Large intestine (tissue), 3 donors: ENCODE measurements at regions not wholly inside any gene's neighbourhood (a gene's known extent, or its start where the extent isn't known, plus 50 kb on each side); places are given as distances from the start of the nearest gene placed in this dataset.
"Not testable (repeated sequence)": the region's sequence is repeated elsewhere in the genome, so short reads cannot be mapped to it uniquely, and the experiment has no call there.

ENCODE experiments used
- DNase-seq, 2 donors: peaks; one replicate each; pipeline versions ENCODE4 v3.0.0 to v3.0.0-alpha.2; 2013
- H3K27ac ChIP-seq: one replicate; pipeline ENCODE4 v1.5.1; 2013; ENCODE audit warnings: low read length
- H3K27me3 ChIP-seq: 2 replicates; pipeline ENCODE4 v1.6.1; 2013; ENCODE audit warnings: low read length; ENCODE audit not compliant: control insufficient read depth, insufficient read depth
- H3K36me3 ChIP-seq: 2 replicates; pipeline ENCODE4 v1.6.1; 2013; ENCODE audit warnings: low read length; ENCODE audit not compliant: control insufficient read depth, insufficient read depth
- H3K4me1 ChIP-seq: one replicate; pipeline ENCODE4 v1.6.1; 2013; ENCODE audit warnings: low read length; ENCODE audit not compliant: control insufficient read depth, insufficient read depth
- H3K4me3 ChIP-seq: one replicate; pipeline ENCODE4 v1.5.1; 2013; ENCODE audit warnings: low read length
- H3K9me3 ChIP-seq: one replicate; pipeline ENCODE4 v1.6.1; 2013; ENCODE audit warnings: mild to moderate bottlenecking, low read depth, low read length, moderate library complexity; ENCODE audit not compliant: control insufficient read depth
- WGBS: methylation state at CpG from one replicate; pipeline ENCODE4 v1.1.5; 2013; ENCODE audit warnings: low lambda C conversion rate; ENCODE audit not compliant: insufficient coverage; 5-methylcytosine and 5-hydroxymethylcytosine counted together

DNA sequence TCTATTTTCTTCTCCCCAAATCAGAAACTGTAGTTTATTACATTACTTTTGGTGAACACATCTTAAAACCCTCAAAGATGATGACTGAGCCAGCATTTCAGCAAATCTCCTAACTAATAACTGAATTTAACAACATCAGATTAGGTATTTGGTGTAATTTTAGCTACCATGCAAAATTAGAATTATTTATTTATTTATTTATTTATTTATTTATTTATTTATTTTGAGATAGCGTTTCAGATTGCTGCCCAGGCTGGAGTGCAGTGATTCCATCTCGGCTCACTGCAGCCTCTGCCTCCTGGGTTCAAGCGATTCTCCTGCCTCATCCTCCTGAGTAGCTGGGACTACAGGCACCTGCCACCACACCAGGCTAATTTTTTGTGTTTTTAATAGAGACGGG is 205.7 kb downstream of the OR4C45 start:
- not testable (repeated sequence) for H3K9me3 ChIP-seq, H3K27ac ChIP-seq, H3K36me3 ChIP-seq, H3K27me3 ChIP-seq, H3K4me3 ChIP-seq, H3K4me1 ChIP-seq, DNase-seq
- WGBS, result 62% methylated on average over 2 of the region's 4 CpGs

DNA sequence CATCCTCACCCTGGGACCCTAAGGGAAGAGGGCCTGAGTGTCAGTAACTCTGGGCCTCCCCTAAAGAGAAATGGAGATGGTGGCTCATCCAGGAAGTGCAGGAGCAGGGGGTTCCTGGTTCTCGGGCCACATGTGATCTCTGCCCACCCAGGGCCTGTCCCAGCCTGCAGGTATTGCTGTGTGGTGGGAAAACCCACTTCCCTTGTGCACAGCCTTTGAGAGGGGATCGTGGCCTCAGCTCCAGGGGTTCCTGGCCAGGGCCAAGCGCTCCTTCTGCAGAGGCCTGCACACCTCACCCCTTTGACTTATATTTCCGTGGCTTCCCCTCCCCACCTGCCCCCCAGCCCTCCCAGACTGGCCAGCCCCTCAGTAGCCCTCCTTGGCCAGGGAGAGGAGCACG is 213.5 kb downstream of the OR4C45 start:
- no peak for DNase-seq
- Histone ChIP-seq H3K4me3 (no peak overlapping the region), H3K4me1 (no peaks in the 10 kb centered on the region), H3K27me3 (no peaks in the 10 kb centered on the region), H3K9me3 (peaks cover 18% of the 10 kb centered on the region), H3K27ac (no peak overlapping the region), H3K36me3 (no peaks in the 10 kb centered on the region)
- WGBS, result no CpG with 5 or more reads among the region's 5 CpGs

DNA sequence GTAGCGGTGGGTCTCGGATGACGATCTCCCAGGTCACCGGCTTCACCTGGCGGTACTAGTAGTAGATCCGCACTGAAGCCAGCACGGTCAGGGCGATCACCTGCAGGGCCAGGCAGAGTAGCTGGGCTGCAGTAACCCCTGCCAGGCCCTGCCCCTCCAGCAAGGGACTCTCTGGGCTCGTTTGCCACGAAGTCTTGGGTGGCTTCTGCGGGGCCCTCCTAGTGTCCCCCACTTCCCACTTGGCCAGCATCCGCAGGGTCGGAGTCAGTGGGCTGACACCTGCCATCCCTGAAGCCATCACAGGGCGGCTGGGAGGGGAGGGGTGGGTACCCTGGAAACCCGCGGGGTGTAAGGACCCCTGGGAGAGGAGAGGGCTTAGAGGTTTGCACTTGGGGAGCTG is 214.0 kb downstream of the OR4C45 start:
- no CpG with 5 or more reads among the region's 16 CpGs for WGBS
- no peak overlapping the region for H3K27ac ChIP-seq
- no peaks in the 10 kb centered on the region for H3K4me1 ChIP-seq
- H3K36me3 ChIP-seq, result no peaks in the 10 kb centered on the region
- no peak overlapping the region for H3K4me3 ChIP-seq
- DNase-seq, result no peak
- H3K9me3 ChIP-seq, result peaks cover 18% of the 10 kb centered on the region
- no peaks in the 10 kb centered on the region for H3K27me3 ChIP-seq

DNA sequence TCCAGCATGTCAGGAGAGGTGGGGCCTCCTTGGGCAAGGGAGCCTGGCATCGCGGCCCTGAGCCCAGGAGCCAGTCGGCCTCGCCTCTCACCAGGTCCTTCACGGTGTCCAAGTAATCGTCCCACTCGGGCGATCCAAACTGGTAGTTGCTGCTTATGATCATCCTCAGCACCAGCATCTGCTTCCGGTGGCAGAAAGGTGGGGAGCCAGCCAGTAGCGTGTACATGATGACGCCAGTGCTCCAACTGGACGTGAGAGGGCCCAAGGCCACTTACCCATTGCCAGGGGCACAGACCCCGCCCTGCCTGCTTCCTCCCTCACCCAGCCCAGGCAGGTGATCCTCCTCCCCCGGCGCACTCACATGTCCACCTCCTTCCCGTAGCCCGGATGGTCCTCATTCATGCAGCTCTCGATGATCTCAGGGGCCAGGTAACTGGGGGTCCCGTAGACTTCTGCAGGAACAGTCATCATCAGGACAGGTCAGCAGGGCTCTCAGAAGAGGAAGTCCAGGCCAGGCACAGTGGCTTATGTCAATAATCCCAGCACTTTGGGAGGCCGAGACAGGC is 214.7 kb downstream of the OR4C45 start:
- WGBS, result no CpG with 5 or more reads among the region's 20 CpGs
- Histone ChIP-seq H3K4me3 (no peak overlapping the region), H3K27me3 (no peaks in the 10 kb centered on the region), H3K9me3 (peaks cover 18% of the 10 kb centered on the region), H3K36me3 (no peaks in the 10 kb centered on the region), H3K4me1 (no peaks in the 10 kb centered on the region), H3K27ac (no peak overlapping the region)
- DNase-seq, result no peak

DNA sequence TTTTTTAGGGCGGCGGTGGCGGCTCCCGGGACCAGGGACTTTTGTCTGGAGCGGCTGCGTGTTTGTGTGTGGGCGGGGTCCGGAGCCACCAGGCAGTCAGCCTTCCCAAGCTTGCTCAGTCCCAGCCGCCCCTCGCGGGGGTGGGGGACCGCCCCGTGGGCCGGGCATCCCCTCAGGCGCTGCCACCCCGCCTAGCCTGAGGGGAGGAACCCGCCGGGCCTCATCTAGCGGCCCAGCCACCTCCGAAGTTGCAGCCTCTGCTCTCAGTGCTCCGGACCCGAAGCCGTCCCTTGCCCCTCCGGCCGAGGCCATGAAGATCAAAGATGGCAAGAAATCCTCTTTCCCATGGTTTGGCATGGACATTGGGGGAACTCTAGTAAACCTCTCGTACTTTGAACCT is 235.2 kb downstream of the OR4C45 start:
- Histone ChIP-seq H3K4me1 (no peaks in the 10 kb centered on the region), H3K27me3 (no peaks in the 10 kb centered on the region), H3K36me3 (no peaks in the 10 kb centered on the region), H3K4me3 (no peak overlapping the region), H3K9me3 (peaks cover 12% of the 10 kb centered on the region), H3K27ac (no peak overlapping the region)
- no CpG with 5 or more reads among the region's 26 CpGs for WGBS
- DNase-seq, result no peak

DNA sequence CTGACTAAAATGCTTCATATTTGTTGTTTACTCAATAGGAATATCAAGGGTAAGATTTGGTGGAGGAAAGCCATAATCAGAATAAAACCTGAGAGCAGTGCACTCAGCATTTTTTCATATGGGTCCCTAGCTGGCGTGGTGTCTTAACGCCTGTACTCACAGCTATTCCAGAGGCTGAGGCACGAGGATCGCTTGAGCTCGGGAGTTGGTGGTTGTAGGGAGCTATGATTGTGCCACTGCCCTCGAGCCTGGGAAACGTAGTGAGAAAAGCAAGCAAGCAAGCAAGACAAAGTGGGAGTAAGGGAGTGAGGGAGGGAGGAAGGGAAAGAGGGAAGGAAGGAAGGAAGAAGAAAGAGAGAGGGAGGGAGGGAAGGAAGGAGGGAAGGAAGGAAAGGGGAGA is 242.5 kb downstream of the OR4C45 start:
- H3K9me3 ChIP-seq, result peaks cover 16% of the 10 kb centered on the region
- WGBS, result 62% methylated on average over 4 of the region's 7 CpGs
- no peaks in the 10 kb centered on the region for H3K4me1 ChIP-seq
- no peaks in the 10 kb centered on the region for H3K27me3 ChIP-seq
- no peaks in the 10 kb centered on the region for H3K36me3 ChIP-seq
- H3K4me3 ChIP-seq, result no peak overlapping the region
- H3K27ac ChIP-seq, result no peak overlapping the region
- DNase-seq, result no peak

DNA sequence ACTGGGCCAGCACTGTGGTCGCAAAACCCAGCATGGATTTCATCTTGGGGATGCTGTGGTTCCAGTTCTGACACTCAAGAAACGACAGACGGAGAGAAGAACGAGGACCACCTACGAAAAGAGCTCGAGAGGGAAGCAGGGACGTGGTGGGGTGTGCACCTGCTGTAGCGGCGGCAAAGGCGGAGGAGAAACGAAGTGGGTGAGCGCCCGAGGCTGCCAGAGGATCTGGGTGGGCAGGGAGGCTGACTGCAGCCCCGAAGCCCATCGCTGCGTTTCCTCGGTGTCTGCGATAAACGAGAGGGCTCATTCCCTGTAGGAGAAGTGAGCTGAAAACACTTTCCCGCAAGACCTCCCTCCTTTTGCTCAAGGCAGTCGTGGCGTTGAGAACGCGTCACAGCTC is 246.1 kb downstream of the OR4C45 start:
- H3K9me3 ChIP-seq, result peaks cover 19% of the 10 kb centered on the region
- no peak for DNase-seq
- no peak overlapping the region for H3K27ac ChIP-seq
- WGBS, result no CpG with 5 or more reads among the region's 24 CpGs
- no peaks in the 10 kb centered on the region for H3K36me3 ChIP-seq
- H3K4me3 ChIP-seq, result no peak overlapping the region
- no peaks in the 10 kb centered on the region for H3K27me3 ChIP-seq
- H3K4me1 ChIP-seq, result no peaks in the 10 kb centered on the region

DNA sequence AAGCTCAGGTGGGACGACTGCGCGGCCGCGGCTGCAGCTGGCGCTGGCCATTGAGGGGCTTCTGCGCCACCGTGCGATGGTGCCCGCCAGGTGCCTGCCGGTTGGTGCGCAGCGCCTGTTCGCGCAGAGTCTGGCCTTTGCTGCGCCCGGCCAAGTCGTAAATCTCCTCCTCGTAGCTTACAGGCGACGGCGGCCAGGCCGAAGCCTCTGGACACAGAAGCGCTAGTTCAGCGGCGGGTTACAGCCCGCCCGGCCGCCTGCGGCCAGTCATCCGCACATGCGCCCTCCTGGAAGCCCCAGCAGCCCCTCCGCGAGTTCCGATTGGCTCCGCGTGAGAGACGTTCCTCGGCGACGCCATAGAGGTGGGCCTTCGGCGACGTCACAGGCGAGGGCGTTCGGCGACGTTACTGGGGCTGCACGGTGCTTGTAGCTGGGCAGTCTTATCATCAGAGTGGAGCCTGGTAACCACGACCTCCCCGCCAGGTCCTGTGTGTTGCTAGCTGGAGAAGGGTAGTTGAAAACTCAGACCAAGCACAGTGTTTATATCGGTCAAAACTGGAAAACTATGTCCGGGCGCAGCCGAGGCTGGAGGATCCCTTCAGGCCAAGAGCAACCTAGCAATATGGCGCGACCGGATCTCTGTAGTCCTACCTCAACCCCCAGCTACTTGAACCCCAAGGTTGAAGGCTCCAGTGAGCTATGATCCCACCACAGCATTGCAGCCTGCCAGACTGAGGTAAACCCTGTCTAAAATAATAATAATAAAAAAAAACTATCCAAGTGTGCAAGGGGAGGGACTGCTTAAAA is 265.7 kb downstream of the OR4C45 start:
- WGBS, result 56% methylated on average over 3 of the region's 59 CpGs
- no peaks in the 10 kb centered on the region for H3K36me3 ChIP-seq
- H3K27me3 ChIP-seq, result no peaks in the 10 kb centered on the region
- peak overlapping the region; percentile 30 for H3K4me3 ChIP-seq
- no peaks in the 10 kb centered on the region for H3K4me1 ChIP-seq
- peaks cover 25% of the 10 kb centered on the region for H3K9me3 ChIP-seq
- DNase-seq, result no peak
- peak overlapping the region; percentile 32 for H3K27ac ChIP-seq

DNA sequence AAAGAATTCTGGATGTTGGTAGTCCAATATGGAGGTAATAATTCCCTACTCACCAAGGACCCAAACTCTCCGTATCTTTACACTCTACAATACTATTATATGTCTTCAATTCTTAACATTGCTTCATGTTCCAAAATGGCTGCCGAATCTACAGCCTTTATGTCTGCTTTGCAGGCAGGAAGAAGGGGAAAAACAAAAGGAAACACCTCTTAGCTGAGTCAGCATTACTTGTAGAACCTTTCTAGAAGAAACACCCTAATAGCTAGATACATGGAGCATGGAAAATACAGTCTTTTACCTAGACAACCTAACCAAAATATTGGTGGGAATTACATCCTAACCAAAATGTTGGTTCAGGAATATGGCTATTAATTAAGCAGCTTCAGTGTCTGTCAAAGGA is 298.0 kb downstream of the OR4C45 start:
- not testable (repeated sequence) for H3K27me3 ChIP-seq

DNA sequence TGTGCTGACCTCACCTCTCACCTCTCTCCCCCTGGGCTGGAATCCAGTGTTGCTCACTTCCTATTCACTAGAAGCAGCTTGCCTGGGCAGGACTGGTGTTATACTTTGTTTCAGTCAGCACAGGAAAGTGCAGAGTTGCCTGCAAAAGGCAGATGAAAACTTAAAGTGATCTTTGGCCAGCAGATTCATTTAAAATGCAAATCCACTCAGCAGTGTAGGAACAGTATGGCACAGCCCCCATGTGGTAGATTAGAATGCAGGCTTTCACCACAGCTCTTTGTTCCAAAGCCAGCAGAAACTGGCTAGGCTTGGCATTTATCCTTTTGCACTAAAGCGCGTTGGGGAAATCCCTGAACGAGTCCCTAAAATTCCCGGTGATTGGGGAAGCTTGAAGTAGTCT is 301.2 kb downstream of the OR4C45 start:
- Histone ChIP-seq H3K27me3 (no peaks in the 10 kb centered on the region), H3K9me3 (peaks cover 4% of the 10 kb centered on the region), H3K27ac (no peak overlapping the region), H3K4me3 (no peak overlapping the region), H3K36me3 (no peaks in the 10 kb centered on the region), H3K4me1 (no peaks in the 10 kb centered on the region)
- no CpG with 5 or more reads among the region's 4 CpGs for WGBS
- no peak for DNase-seq

More for the DNA sequence above, 298.0 kb downstream of the OR4C45 start:
- DNase-seq, H3K4me3 ChIP-seq, H3K9me3 ChIP-seq, H3K27ac ChIP-seq, H3K4me1 ChIP-seq, H3K36me3 ChIP-seq: not testable (repeated sequence)
- no CpG with 5 or more reads among the region's 2 CpGs for WGBS

DNA sequence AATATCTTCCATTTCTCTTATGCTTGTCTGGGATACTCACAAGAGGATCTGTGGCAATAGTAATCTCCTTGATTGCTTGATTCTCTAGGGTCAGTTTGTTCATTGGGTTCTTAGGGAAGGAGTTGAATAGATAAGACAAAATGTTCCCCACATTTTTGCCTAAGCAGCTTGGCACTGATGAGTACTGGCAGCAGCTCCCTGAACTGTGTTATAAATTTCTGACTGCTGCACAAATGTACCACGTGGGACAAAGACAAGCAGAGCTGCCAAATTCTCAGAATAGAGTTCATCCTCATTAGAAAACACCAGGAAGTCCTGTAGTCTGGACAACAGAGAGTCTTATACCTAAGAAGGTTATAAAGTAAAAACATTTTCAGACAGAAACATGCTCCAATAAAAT is 304.8 kb downstream of the OR4C45 start:
- H3K9me3 ChIP-seq, DNase-seq, H3K4me1 ChIP-seq, H3K27me3 ChIP-seq, H3K4me3 ChIP-seq, H3K27ac ChIP-seq, H3K36me3 ChIP-seq: not testable (repeated sequence)
- WGBS, result no CpG with 5 or more reads among the region's 1 CpG
